Stimulated activated naive B cell treated with anti-CD40 and anti-IgM and Interleukin-4, amounts not matched to agents 10 μg/mL and 1 μg/mL and 100 μg/mL, for 72 hours (primary cell): ENCODE measurements at regions not wholly inside any gene's neighbourhood (a gene's known extent, or its start where the extent isn't known, plus 50 kb on each side); places are given as distances from the start of the nearest gene placed in this dataset.
"Not testable (repeated sequence)": the region's sequence is repeated elsewhere in the genome, so short reads cannot be mapped to it uniquely, and the experiment has no call there.

Experiments
- ATAC-seq, 2 donors: fragments of 150-1000 bp; cut with Tn5 transposase; replicated peaks; 2 replicates each; pipeline ENCODE4 v1.10.0; 2021; ENCODE audit warnings: moderate library complexity in 1 of 2
- DNase-seq: peaks from one replicate; pipeline ENCODE4 v3.0.0; 2021
- H3K27ac Mint-ChIP-seq: one replicate; pipeline ENCODE4 v1.8.0; 2022; ENCODE audit warnings: mild to moderate bottlenecking, mixed read lengths
- H3K27me3 Mint-ChIP-seq, 2 donors: one replicate each; pipeline ENCODE4 v1.8.0; 2022; ENCODE audit warnings: mixed read lengths in 2 of 2
- H3K36me3 Mint-ChIP-seq, 2 donors: one replicate each; pipeline ENCODE4 v1.8.0; 2022; ENCODE audit warnings: mixed read lengths in 2 of 2, mild to moderate bottlenecking in 1 of 2
- H3K4me1 Mint-ChIP-seq, 2 donors: one replicate each; pipeline ENCODE4 v1.8.0; 2022; ENCODE audit warnings: mixed read lengths in 2 of 2, mild to moderate bottlenecking in 1 of 2
- H3K4me3 Mint-ChIP-seq, 2 donors: one replicate each; pipeline ENCODE4 v1.8.0; 2022; ENCODE audit warnings: mild to moderate bottlenecking in 2 of 2, mixed read lengths in 2 of 2, moderate library complexity in 1 of 2
- H3K9me3 Mint-ChIP-seq, 2 donors: one replicate each; pipeline ENCODE4 v1.8.0; 2022; ENCODE audit warnings: mixed read lengths in 2 of 2, mild to moderate bottlenecking in 1 of 2

- H3K36me3 Mint-ChIP-seq, H3K27ac Mint-ChIP-seq: not testable (repeated sequence)
- peaks cover 5 to 12% of the 10 kb centered on the region in 2 donors for H3K4me1 Mint-ChIP-seq
Measured at GRCh38 chr11:14573539-14574057, 53.4 kb upstream of the PSMA1 start.

GRCh38 chr11:14577292-14577691 is 57.1 kb upstream of the PSMA1 start:
- H3K27ac Mint-ChIP-seq, result no peak overlapping the region
- peaks cover 0 to 5% of the 10 kb centered on the region in 2 donors for H3K9me3 Mint-ChIP-seq
- H3K4me1 Mint-ChIP-seq, result peaks cover 16 to 31% of the 10 kb centered on the region in 2 donors
- no peak overlapping the region for H3K4me3 Mint-ChIP-seq
- peaks cover 3% of the 10 kb centered on the region in 2 donors for H3K36me3 Mint-ChIP-seq
- ATAC-seq (no peak), DNase-seq (no peak)
- H3K27me3 Mint-ChIP-seq, result no peaks in the 10 kb centered on the region

More at GRCh38 chr11:14573539-14574057, 53.4 kb upstream of the PSMA1 start:
- H3K9me3 Mint-ChIP-seq, H3K27me3 Mint-ChIP-seq, ATAC-seq, DNase-seq, H3K4me3 Mint-ChIP-seq: not testable (repeated sequence)

GRCh38 chr11:14577835-14578529 is 57.8 kb upstream of the PSMA1 start:
- Mint-ChIP-seq H3K27ac (peak overlapping the region; percentile 63), H3K36me3 (peaks cover 3% of the 10 kb centered on the region in 2 donors), H3K4me3 (peak overlapping the region in 1 of 2 donors; percentile 18), H3K27me3 (no peaks in the 10 kb centered on the region), H3K9me3 (peaks cover 0 to 5% of the 10 kb centered on the region in 2 donors), H3K4me1 (peaks cover 16 to 31% of the 10 kb centered on the region in 2 donors)
- DNase-seq (no peak), ATAC-seq (peak; percentile 38 to 50)

- Mint-ChIP-seq H3K27ac (peak overlapping the region; percentile 63), H3K4me3 (peak overlapping the region in 1 of 2 donors; percentile 18), H3K4me1 (peaks cover 17 to 27% of the 10 kb centered on the region in 2 donors), H3K9me3 (peaks cover 0 to 6% of the 10 kb centered on the region in 2 donors), H3K27me3 (no peaks in the 10 kb centered on the region), H3K36me3 (peaks cover 3 to 6% of the 10 kb centered on the region in 2 donors)
- ATAC-seq, result peak; percentile 100
- DNase-seq, result peak; percentile 61
Measured at GRCh38 chr11:14578541-14578956, 58.4 kb upstream of the PSMA1 start.

- Mint-ChIP-seq H3K9me3 (peaks cover 0 to 6% of the 10 kb centered on the region in 2 donors), H3K4me3 (no peak overlapping the region), H3K4me1 (peaks cover 17 to 25% of the 10 kb centered on the region in 2 donors), H3K36me3 (peaks cover 3 to 6% of the 10 kb centered on the region in 2 donors), H3K27me3 (no peaks in the 10 kb centered on the region), H3K27ac (no peak overlapping the region)
- ATAC-seq, result no peak
- DNase-seq, result no peak
Measured at GRCh38 chr11:14579646-14580045, 59.5 kb upstream of the PSMA1 start.

- peaks cover 3% of the 10 kb centered on the region in 2 donors for H3K36me3 Mint-ChIP-seq
- no peaks in the 10 kb centered on the region for H3K27me3 Mint-ChIP-seq
- ATAC-seq (no peak), DNase-seq (no peak)
- H3K9me3 Mint-ChIP-seq, result peaks cover 0 to 4% of the 10 kb centered on the region in 2 donors
- peaks cover 17 to 25% of the 10 kb centered on the region in 2 donors for H3K4me1 Mint-ChIP-seq
- H3K4me3 Mint-ChIP-seq, result no peak overlapping the region
- H3K27ac Mint-ChIP-seq, result no peak overlapping the region
Measured at GRCh38 chr11:14582793-14583192, 60.8 kb upstream of the PDE3B start.

- peaks cover 14 to 21% of the 10 kb centered on the region in 2 donors for H3K4me1 Mint-ChIP-seq
- no peaks in the 10 kb centered on the region for H3K27me3 Mint-ChIP-seq
- peaks cover 3% of the 10 kb centered on the region in 2 donors for H3K36me3 Mint-ChIP-seq
- no peak for DNase-seq
- peaks cover 0 to 4% of the 10 kb centered on the region in 2 donors for H3K9me3 Mint-ChIP-seq
- ATAC-seq, result no peak
- no peak overlapping the region for H3K27ac Mint-ChIP-seq
- no peak overlapping the region for H3K4me3 Mint-ChIP-seq
Measured at GRCh38 chr11:14583252-14584034, 60.2 kb upstream of the PDE3B start.

GRCh38 chr11:14584035-14584363 is 59.6 kb upstream of the PDE3B start:
- Mint-ChIP-seq H3K27me3 (no peaks in the 10 kb centered on the region), H3K4me3 (no peak overlapping the region), H3K27ac (no peak overlapping the region), H3K36me3 (peaks cover 3% of the 10 kb centered on the region in 2 donors), H3K4me1 (peaks cover 9 to 16% of the 10 kb centered on the region in 2 donors), H3K9me3 (peaks cover 0 to 4% of the 10 kb centered on the region in 2 donors)
- no peak for DNase-seq
- ATAC-seq, result no peak

GRCh38 chr11:14584595-14584994 is 59.0 kb upstream of the PDE3B start:
- no peaks in the 10 kb centered on the region for H3K27me3 Mint-ChIP-seq
- peaks cover 3% of the 10 kb centered on the region in 2 donors for H3K36me3 Mint-ChIP-seq
- H3K4me3 Mint-ChIP-seq, result no peak overlapping the region
- H3K27ac Mint-ChIP-seq, result no peak overlapping the region
- H3K9me3 Mint-ChIP-seq, result peaks cover 0 to 4% of the 10 kb centered on the region in 2 donors
- no peak for DNase-seq
- peaks cover 9 to 11% of the 10 kb centered on the region in 2 donors for H3K4me1 Mint-ChIP-seq
- no peak for ATAC-seq

- H3K36me3 Mint-ChIP-seq, result peaks cover 0 to 3% of the 10 kb centered on the region in 2 donors
- H3K27ac Mint-ChIP-seq, result no peak overlapping the region
- peaks cover 0 to 1% of the 10 kb centered on the region in 2 donors for H3K9me3 Mint-ChIP-seq
- no peak for DNase-seq
- no peak overlapping the region for H3K4me3 Mint-ChIP-seq
- peaks cover 3% of the 10 kb centered on the region in 2 donors for H3K4me1 Mint-ChIP-seq
- ATAC-seq, result no peak
- H3K27me3 Mint-ChIP-seq, result no peaks in the 10 kb centered on the region
Measured at GRCh38 chr11:14585438-14585837, 58.2 kb upstream of the PDE3B start.

GRCh38 chr11:14587258-14587657 is 56.3 kb upstream of the PDE3B start:
- DNase-seq, result no peak
- Mint-ChIP-seq H3K27me3 (no peaks in the 10 kb centered on the region), H3K9me3 (peaks cover 0 to 1% of the 10 kb centered on the region in 2 donors), H3K36me3 (peaks cover 2 to 3% of the 10 kb centered on the region in 2 donors), H3K27ac (no peak overlapping the region), H3K4me3 (no peak overlapping the region), H3K4me1 (peaks cover 0 to 2% of the 10 kb centered on the region in 2 donors)
- no peak for ATAC-seq

GRCh38 chr11:14588681-14589080 is 54.9 kb upstream of the PDE3B start:
- H3K27ac Mint-ChIP-seq, result no peak overlapping the region
- no peak for ATAC-seq
- peaks cover 0 to 2% of the 10 kb centered on the region in 2 donors for H3K36me3 Mint-ChIP-seq
- H3K4me3 Mint-ChIP-seq, result no peak overlapping the region
- peaks cover 4 to 10% of the 10 kb centered on the region in 2 donors for H3K4me1 Mint-ChIP-seq
- no peaks in the 10 kb centered on the region for H3K27me3 Mint-ChIP-seq
- H3K9me3 Mint-ChIP-seq, result no peaks in the 10 kb centered on the region
- no peak for DNase-seq

GRCh38 chr11:14589421-14589820 is 54.2 kb upstream of the PDE3B start:
- H3K4me3 Mint-ChIP-seq, result no peak overlapping the region
- ATAC-seq (no peak), DNase-seq (no peak)
- peaks cover 0 to 2% of the 10 kb centered on the region in 2 donors for H3K36me3 Mint-ChIP-seq
- H3K27me3 Mint-ChIP-seq, result no peaks in the 10 kb centered on the region
- no peaks in the 10 kb centered on the region for H3K9me3 Mint-ChIP-seq
- peaks cover 6 to 13% of the 10 kb centered on the region in 2 donors for H3K4me1 Mint-ChIP-seq
- no peak overlapping the region for H3K27ac Mint-ChIP-seq

GRCh38 chr11:14591046-14591445 is 52.6 kb upstream of the PDE3B start:
- not testable (repeated sequence) for H3K27me3 Mint-ChIP-seq, H3K36me3 Mint-ChIP-seq, H3K4me3 Mint-ChIP-seq, DNase-seq, H3K9me3 Mint-ChIP-seq, ATAC-seq, H3K27ac Mint-ChIP-seq
- peaks cover 6 to 13% of the 10 kb centered on the region in 2 donors for H3K4me1 Mint-ChIP-seq
